GM18505 (cell line): ENCODE measurements at regions not wholly inside any gene's neighbourhood (a gene's known extent, or its start where the extent isn't known, plus 50 kb on each side); places are given as distances from the start of the nearest gene placed in this dataset.
A peak's percentile ranks its signal among the peaks of the same experiment; 100 is the strongest.
"Not testable (repeated sequence)": the region's sequence is repeated elsewhere in the genome, so short reads cannot be mapped to it uniquely, and the experiment has no call there.

Source experiments
- ATAC-seq: cut with Tn5 transposase; IDR thresholded peaks from one replicate; pipeline ENCODE4 v1.9.1; 2021; ENCODE audit not compliant: unreplicated experiment
- POLR2A ChIP-seq: IDR thresholded peaks from 4 replicates; pipeline ENCODE4 v1.6.1; 2011; ENCODE audit warnings: borderline replicate concordance; ENCODE audit not compliant: insufficient read depth, insufficient read length; ENCODE audit errors: extremely low read depth

- TF ChIP-seq POLR2A: no peak
- ATAC-seq: no peak
Observed at GRCh38 chr2:187054501-187055319, 205.7 kb upstream of the ZSWIM2 start.

GRCh38 chr2:187051350-187051749 lies 202.4 kb upstream of the ZSWIM2 start:
- peak; percentile 83 for ATAC-seq
- TF ChIP-seq POLR2A: no peak

GRCh38 chr2:187050409-187050998 lies 201.5 kb upstream of the ZSWIM2 start:
- TF ChIP-seq POLR2A: no peak
- no peak for ATAC-seq

DNA sequence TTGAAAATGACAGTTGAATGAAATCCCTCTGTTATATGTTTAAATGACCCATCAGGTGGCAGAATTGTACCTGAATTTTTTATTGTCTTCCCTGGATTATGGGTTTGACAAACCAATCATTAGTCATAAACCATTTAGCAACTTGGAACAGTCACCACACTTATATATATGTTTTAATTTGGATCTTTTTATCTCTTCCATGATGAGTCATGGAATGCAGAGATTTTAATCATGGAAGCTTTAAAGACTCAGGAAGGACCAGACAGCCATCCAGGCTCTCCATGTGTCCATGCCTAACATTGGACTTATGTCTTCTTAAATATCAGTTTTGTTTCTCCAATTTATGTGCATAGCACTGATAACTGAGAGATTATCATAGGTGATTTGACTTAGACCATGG lies 188.3 kb upstream of the ZSWIM2 start:
- no peak for ATAC-seq
- TF ChIP-seq POLR2A: no peak

DNA sequence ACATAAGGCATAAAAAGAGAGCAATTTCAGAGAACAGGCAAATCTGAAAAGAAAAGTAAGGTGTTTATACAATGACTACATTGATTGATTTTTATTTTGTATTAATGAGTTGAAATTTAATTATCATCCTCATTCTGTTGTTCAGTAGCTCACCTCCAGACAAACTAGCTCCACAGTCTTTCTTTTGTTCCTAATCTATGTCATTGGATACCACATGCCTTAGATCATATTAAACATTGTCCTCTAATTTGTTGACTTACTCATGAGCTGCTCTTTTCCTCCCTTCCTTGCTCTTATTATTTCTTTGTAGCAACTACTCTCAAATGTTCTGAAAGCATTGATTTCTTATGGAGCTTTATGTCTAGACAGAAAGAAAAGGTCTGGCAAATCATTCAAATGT lies 185.5 kb upstream of the ZSWIM2 start:
- no peak for TF ChIP-seq POLR2A
- no peak for ATAC-seq

DNA sequence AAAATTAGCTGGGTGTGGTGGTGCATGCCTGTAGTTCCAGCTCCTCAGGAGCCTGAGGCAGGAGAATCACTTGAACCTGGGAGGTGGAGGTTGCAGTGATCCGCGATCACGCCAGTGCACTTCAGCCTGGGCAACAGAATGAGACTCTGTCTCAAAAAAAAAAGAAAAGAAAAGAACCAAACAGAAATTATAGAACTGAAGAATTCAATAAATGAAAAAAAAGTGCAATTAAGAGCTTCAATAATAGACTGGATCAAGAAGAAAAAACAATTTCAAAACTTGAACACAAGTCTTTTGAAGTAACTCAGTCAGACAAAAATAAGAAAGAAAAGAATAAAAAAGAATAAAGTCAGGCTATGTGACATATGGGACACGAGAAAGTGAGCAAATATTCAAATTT lies 175.8 kb upstream of the ZSWIM2 start:
- TF ChIP-seq POLR2A: no peak
- no peak for ATAC-seq

DNA sequence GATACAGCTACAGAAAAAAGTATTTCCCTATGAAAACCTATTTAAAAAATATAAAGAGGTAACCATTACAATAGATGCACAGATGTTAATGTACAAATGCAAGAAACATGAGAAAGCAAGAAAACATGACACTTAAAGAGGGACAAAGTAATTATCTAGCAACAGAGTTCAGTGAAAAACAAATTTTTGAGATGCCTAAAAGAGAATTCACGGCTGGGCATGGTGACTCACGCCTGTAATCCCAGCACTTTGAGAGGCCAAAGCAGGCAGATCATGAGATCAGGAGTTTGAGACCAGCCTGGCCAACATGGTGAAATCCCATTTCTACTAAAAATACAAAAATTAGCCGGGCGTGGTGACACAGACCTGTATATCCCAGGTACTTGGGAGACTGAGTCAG lies 175.0 kb upstream of the ZSWIM2 start:
- not testable (repeated sequence) for ATAC-seq

- no peak for ATAC-seq
- TF ChIP-seq POLR2A: no peak
Observed at GRCh38 chr2:187017438-187017837, 168.5 kb upstream of the ZSWIM2 start.

- ATAC-seq: no peak
- TF ChIP-seq POLR2A: no peak
Observed at GRCh38 chr2:187013058-187013457, 164.1 kb upstream of the ZSWIM2 start.

GRCh38 chr2:187011206-187011832 lies 162.3 kb upstream of the ZSWIM2 start:
- no peak for TF ChIP-seq POLR2A

GRCh38 chr2:187009483-187010239 lies 160.7 kb upstream of the ZSWIM2 start:
- ATAC-seq: no peak
- no peak for TF ChIP-seq POLR2A

More at GRCh38 chr2:187011206-187011832, 162.3 kb upstream of the ZSWIM2 start:
- ATAC-seq: no peak

- ATAC-seq: no peak
Observed at GRCh38 chr2:187008111-187008510, 159.1 kb upstream of the ZSWIM2 start.

GRCh38 chr2:187003611-187004010 lies 154.6 kb upstream of the ZSWIM2 start:
- ATAC-seq: no peak
- no peak for TF ChIP-seq POLR2A

More at GRCh38 chr2:187008111-187008510, 159.1 kb upstream of the ZSWIM2 start:
- TF ChIP-seq POLR2A: no peak
